ENCODE measurements at regions not wholly inside any gene's neighbourhood (a gene's known extent, or its start where the extent isn't known, plus 50 kb on each side); places are given as distances from the start of the nearest gene placed in this dataset.

GRCh38 chr7:82697897-82698296 lies 254.3 kb upstream of the CACNA2D1 start:
- Histone ChIP-seq H3K27me3 (ENCODE audit: control insufficient read depth, insufficient read depth, low read length, poor library complexity, severe bottlenecking) (no peaks in the 10 kb centered on the region), H3K9ac (ENCODE audit: extremely low read depth, low read length, poor library complexity, severe bottlenecking) (no peak overlapping the region), H3K36me3 (ENCODE audit: control insufficient read depth, insufficient read depth, low read length) (no peaks in the 10 kb centered on the region), H3K4me3 (ENCODE audit: low read length) (no peak overlapping the region), H3K27ac (ENCODE audit: low read depth, low read length) (no peak overlapping the region), H3K4me1 (ENCODE audit: control insufficient read depth, insufficient read depth, low read length) (no peaks in the 10 kb centered on the region), H3K9me3 (ENCODE audit: control insufficient read depth, low read length) (no peaks in the 10 kb centered on the region)
- Mint-ChIP-seq H3K9me3 (no peaks in the 10 kb centered on the region), H3K27me3 (ENCODE audit: insufficient read depth) (peaks cover 3% of the 10 kb centered on the region), H3K4me3 (no peak overlapping the region), H3K36me3 (ENCODE audit: low read depth) (no peaks in the 10 kb centered on the region), H3K4me1 (peaks cover 7% of the 10 kb centered on the region), H3K27ac (no peak overlapping the region)
- no peak for TF ChIP-seq CTCF (conservative IDR thresholded peaks at IDR 0.05)
- WGBS, 2 experiments (ENCODE audit: insufficient coverage in 1 of 2, insufficient read length in 1 of 2), result 93 to 100% methylated on average over 1 of the region's 3 CpGs
- DNase-seq, result no peak

DNA sequence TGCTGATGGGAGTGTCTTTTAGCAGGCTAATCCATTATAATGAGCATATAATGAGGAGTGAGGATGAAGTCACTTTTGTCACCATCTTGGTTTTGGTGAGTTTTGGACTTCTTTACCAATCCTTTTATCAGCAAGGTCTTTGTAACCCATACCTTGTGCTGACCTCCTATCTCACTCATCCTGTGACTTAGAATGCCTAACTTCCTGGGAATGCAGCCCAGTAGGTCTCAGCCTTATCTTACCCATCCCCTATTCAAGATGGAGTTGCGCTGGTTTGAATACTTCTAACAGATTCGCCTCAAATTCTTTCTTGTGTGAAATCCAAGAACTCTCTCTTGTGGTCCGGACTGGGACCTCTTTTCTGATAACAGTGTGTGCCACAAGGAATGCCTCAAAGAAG lies 253.1 kb upstream of the CACNA2D1 start:
- DNase-seq, result no peak
- H3K27ac Mint-ChIP-seq, result no peak overlapping the region
- peaks cover 3% of the 10 kb centered on the region for H3K27me3 Mint-ChIP-seq (ENCODE audit: insufficient read depth)
- Histone ChIP-seq H3K27ac (ENCODE audit: low read depth, low read length) (no peak overlapping the region), H3K36me3 (ENCODE audit: control insufficient read depth, insufficient read depth, low read length) (no peaks in the 10 kb centered on the region), H3K9me3 (ENCODE audit: control insufficient read depth, low read length) (no peaks in the 10 kb centered on the region), H3K9ac (ENCODE audit: extremely low read depth, low read length, poor library complexity, severe bottlenecking) (no peak overlapping the region), H3K4me3 (ENCODE audit: low read length) (no peak overlapping the region), H3K4me1 (ENCODE audit: control insufficient read depth, insufficient read depth, low read length) (no peaks in the 10 kb centered on the region), H3K27me3 (ENCODE audit: control insufficient read depth, insufficient read depth, low read length, poor library complexity, severe bottlenecking) (no peaks in the 10 kb centered on the region)
- TF ChIP-seq CTCF (conservative IDR thresholded peaks at IDR 0.05), result no peak
- H3K36me3 Mint-ChIP-seq (ENCODE audit: low read depth), result no peaks in the 10 kb centered on the region
- peaks cover 7% of the 10 kb centered on the region for H3K4me1 Mint-ChIP-seq
- no peaks in the 10 kb centered on the region for H3K9me3 Mint-ChIP-seq
- no peak overlapping the region for H3K4me3 Mint-ChIP-seq
- WGBS, 2 experiments (ENCODE audit: insufficient coverage in 1 of 2, insufficient read length in 1 of 2), result 95 to 96% methylated on average over 3 of the region's 3 CpGs

- Mint-ChIP-seq H3K27me3 (ENCODE audit: insufficient read depth) (peaks cover 9% of the 10 kb centered on the region), H3K4me3 (no peak overlapping the region), H3K36me3 (ENCODE audit: low read depth) (no peaks in the 10 kb centered on the region), H3K4me1 (peaks cover 7% of the 10 kb centered on the region), H3K27ac (no peak overlapping the region), H3K9me3 (no peaks in the 10 kb centered on the region)
- 75 to 79% methylated on average over 4 to 5 of the region's 5 CpGs for WGBS, 2 experiments (ENCODE audit: insufficient coverage in 1 of 2, insufficient read length in 1 of 2)
- DNase-seq, result no peak
- no peaks in the 10 kb centered on the region for H3K4me1 ChIP-seq (ENCODE audit: control insufficient read depth, insufficient read depth, low read length)
- H3K9me3 ChIP-seq (ENCODE audit: control insufficient read depth, low read length), result no peaks in the 10 kb centered on the region
- no peaks in the 10 kb centered on the region for H3K27me3 ChIP-seq (ENCODE audit: control insufficient read depth, insufficient read depth, low read length, poor library complexity, severe bottlenecking)
- no peak overlapping the region for H3K27ac ChIP-seq (ENCODE audit: low read depth, low read length)
- no peak for TF ChIP-seq CTCF (conservative IDR thresholded peaks at IDR 0.05)
- H3K4me3 ChIP-seq (ENCODE audit: low read length), result no peak overlapping the region
- H3K36me3 ChIP-seq (ENCODE audit: control insufficient read depth, insufficient read depth, low read length), result no peaks in the 10 kb centered on the region
- no peak overlapping the region for H3K9ac ChIP-seq (ENCODE audit: extremely low read depth, low read length, poor library complexity, severe bottlenecking)
These were observed 250.4 kb upstream of the CACNA2D1 start for GRCh38 chr7:82694022-82694421.
